A549 (cell line): ENCODE measurements at regions not wholly inside any gene's neighbourhood (a gene's known extent, or its start where the extent isn't known, plus 50 kb on each side); places are given as distances from the start of the nearest gene placed in this dataset.

Source experiments
- ATAC-seq, 2 experiments: fragments of 200-7000 bp in 1 of 2; fragments of >200 bp in 1 of 2; cut with Nextera tagmentation in 1 of 2; cut with Tn5 transposase in 1 of 2; 3 replicates each; pipeline versions ENCODE4 v1.8.0 to v1.9.1; 2018 to 2020; ENCODE audit warnings: mild to moderate bottlenecking in 1 of 2, moderate library complexity in 1 of 2
- CTCF ChIA-PET: fragments of 300-600 bp; sonication (Branson Sonifier 250); formaldehyde crosslinking; extraction: SDS; loops from one replicate; lab custom pipeline; 2021; ENCODE audit warnings: antibody characterized with exemption, inconsistent platforms; lab: Yijun Ruan, JAX
- POLR2A ChIA-PET: fragments of 350-600 bp; formaldehyde crosslinking; extraction: SDS; loops from one replicate; lab custom pipeline; 2021; ENCODE audit warnings: antibody characterized with exemption, inconsistent platforms; lab: Yijun Ruan, JAX
- DNase-seq, 2 experiments: peaks; one replicate each; pipeline versions ENCODE4 v3.0.0 to v3.0.0-alpha.2; 2011 to 2016; ENCODE audit warnings: low read depth in 1 of 2, low spot score in 1 of 2
- FAIRE-seq: peaks from 2 replicates; lab custom pipeline; 2011; peaks lifted over from hg19 to GRCh38; lab: Jason Lieb, UNC
- H3K27ac ChIP-seq, 2 experiments: fragments of >200 bp; sonication (Bioruptor Twin); formaldehyde crosslinking; 3 replicates each; pipeline ENCODE4 v1.5.1; 2016 to 2017
- H3K4me1 ChIP-seq: fragments of >200 bp; sonication (Bioruptor Twin); formaldehyde crosslinking; 3 replicates; pipeline ENCODE4 v1.6.1; 2016
- H3K4me2 ChIP-seq: fragments of >200 bp; sonication (Bioruptor Twin); formaldehyde crosslinking; 3 replicates; pipeline ENCODE4 v1.6.1; 2016
- H3K4me3 ChIP-seq: fragments of >200 bp; sonication (Bioruptor Twin); formaldehyde crosslinking; 3 replicates; pipeline ENCODE4 v1.5.1; 2016
- H3K9me3 ChIP-seq: fragments of >200 bp; sonication (Bioruptor Twin); formaldehyde crosslinking; 3 replicates; pipeline ENCODE4 v1.6.1; 2016
- BCL3 ChIP-seq: fragments of >200 bp; sonication (Bioruptor Twin); formaldehyde crosslinking; IDR thresholded peaks from 3 replicates; pipeline ENCODE4 v1.6.1; 2016
- CBX2 ChIP-seq: fragments of 200-600 bp; sonication (generic); IDR thresholded peaks from 2 replicates; pipeline ENCODE4 v1.6.1; 2016; ENCODE audit warnings: low read depth, mild to moderate bottlenecking, borderline replicate concordance
- CBX8 ChIP-seq: fragments of 200-600 bp; sonication (generic); IDR thresholded peaks from 2 replicates; pipeline ENCODE4 v1.6.1; 2016
- CEBPB ChIP-seq, 2 experiments: fragments of >200 bp in 1 of 2; sonication (Bioruptor Twin) in 1 of 2; formaldehyde crosslinking in 1 of 2; IDR thresholded peaks; 2 replicates each; pipeline ENCODE4 v1.6.1; 2012 to 2016
- EHF ChIP-seq: fragments of 250-450 bp; sonication (Bioruptor Pico); IDR thresholded peaks from 2 replicates; pipeline ENCODE4 v1.5.0; 2020; ENCODE audit warnings: mild to moderate bottlenecking
- EHMT2 ChIP-seq: fragments of 200-600 bp; sonication (generic); IDR thresholded peaks from 2 replicates; pipeline ENCODE4 v1.6.1; 2016; ENCODE audit warnings: antibody characterized with exemption, low read depth, mild to moderate bottlenecking, moderate library complexity
- EP300 ChIP-seq, 2 experiments: fragments of >200 bp; sonication (Bioruptor Twin); formaldehyde crosslinking; IDR thresholded peaks; 2 replicates in 1 of 2; 3 replicates in 1 of 2; pipeline ENCODE4 v1.6.1; 2016 to 2017
- FOSB ChIP-seq: fragments of 250-450 bp; sonication (Bioruptor Pico); IDR thresholded peaks from 2 replicates; pipeline ENCODE4 v1.5.0; 2020; ENCODE audit warnings: mild to moderate bottlenecking, moderate library complexity
- HOXB5 ChIP-seq: fragments of 250-450 bp; sonication (Bioruptor Pico); IDR thresholded peaks from 2 replicates; pipeline ENCODE4 v1.5.0; 2020; ENCODE audit warnings: mild to moderate bottlenecking, moderate library complexity
- JUN ChIP-seq, 2 experiments: fragments of >200 bp; sonication (Bioruptor Twin); formaldehyde crosslinking; IDR thresholded peaks; 2 replicates in 1 of 2; 3 replicates in 1 of 2; pipeline ENCODE4 v1.6.1; 2016 to 2017
- KDM5A ChIP-seq: fragments of 200-600 bp; sonication (generic); IDR thresholded peaks from 2 replicates; pipeline ENCODE4 v1.6.1; 2016; ENCODE audit warnings: antibody characterized with exemption, mild to moderate bottlenecking
- MAX ChIP-seq: IDR thresholded peaks from 2 replicates; pipeline ENCODE4 v1.6.1; 2012
- NFE2L2 ChIP-seq: fragments of 150-350 bp; conservative IDR thresholded peaks from 2 replicates; pipeline ENCODE4 v1.6.1; 2014; ENCODE audit warnings: low read length
- NPAS2 ChIP-seq: fragments of 250-450 bp; sonication (Bioruptor Pico); IDR thresholded peaks from 2 replicates; pipeline ENCODE4 v1.8.0; 2022; ENCODE audit warnings: mild to moderate bottlenecking, moderate library complexity, borderline replicate concordance
- NR3C1 ChIP-seq: fragments of >200 bp; sonication (Bioruptor Twin); formaldehyde crosslinking; IDR thresholded peaks from 3 replicates; pipeline ENCODE4 v1.6.1; 2017
- RFX5 ChIP-seq: fragments of 450-650 bp; IDR thresholded peaks from 2 replicates; pipeline ENCODE4 v1.7.1; 2014; ENCODE audit warnings: antibody characterized with exemption, mild to moderate bottlenecking, moderate library complexity
- RNF2 ChIP-seq: fragments of 200-600 bp; sonication (generic); IDR thresholded peaks from 2 replicates; pipeline ENCODE4 v1.6.1; 2016; ENCODE audit warnings: low read depth, mild to moderate bottlenecking, antibody characterized with exemption, moderate library complexity, borderline replicate concordance
- TP53 ChIP-seq: fragments of 250-450 bp; sonication (Bioruptor Pico); IDR thresholded peaks from 2 replicates; pipeline ENCODE4 v1.5.0; 2021; ENCODE audit warnings: mild to moderate bottlenecking, moderate library complexity
- WGBS: methylation state at CpG from one replicate; pipeline ENCODE4 v1.1.6; 2017; ENCODE audit errors: missing lambda C conversion rate; 5-methylcytosine and 5-hydroxymethylcytosine counted together
- TF ChIP-seq, protein P1 (sequence below): fragments of 150-350 bp; IDR thresholded peaks from 2 replicates; pipeline ENCODE4 v1.6.1; 2014; ENCODE audit warnings: low read depth, mild to moderate bottlenecking, low read length
- TF ChIP-seq, protein P2 (sequence below): fragments of 200-600 bp; sonication (generic); IDR thresholded peaks from 2 replicates; pipeline ENCODE4 v1.6.1; 2016; ENCODE audit warnings: antibody characterized with exemption, mild to moderate bottlenecking, moderate library complexity
- TF ChIP-seq, protein P3 (sequence below): IDR thresholded peaks from 2 replicates; pipeline ENCODE4 v1.6.1; 2012

GRCh38 chr2:10242451-10242850, 60.3 kb upstream of the HPCAL1 start:
- no peaks in the 10 kb centered on the region for H3K9me3 ChIP-seq
- DNase-seq, result no peak
- no peak overlapping the region for H3K4me2 ChIP-seq
- no peak for FAIRE-seq
- no peaks in the 10 kb centered on the region for H3K4me1 ChIP-seq
- TF ChIP-seq, protein P1, sequence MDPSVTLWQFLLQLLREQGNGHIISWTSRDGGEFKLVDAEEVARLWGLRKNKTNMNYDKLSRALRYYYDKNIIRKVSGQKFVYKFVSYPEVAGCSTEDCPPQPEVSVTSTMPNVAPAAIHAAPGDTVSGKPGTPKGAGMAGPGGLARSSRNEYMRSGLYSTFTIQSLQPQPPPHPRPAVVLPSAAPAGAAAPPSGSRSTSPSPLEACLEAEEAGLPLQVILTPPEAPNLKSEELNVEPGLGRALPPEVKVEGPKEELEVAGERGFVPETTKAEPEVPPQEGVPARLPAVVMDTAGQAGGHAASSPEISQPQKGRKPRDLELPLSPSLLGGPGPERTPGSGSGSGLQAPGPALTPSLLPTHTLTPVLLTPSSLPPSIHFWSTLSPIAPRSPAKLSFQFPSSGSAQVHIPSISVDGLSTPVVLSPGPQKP, result no peak
- no peak for TF ChIP-seq EHMT2
- no peak for TF ChIP-seq EP300 (IDR thresholded peaks at IDR 0.05)
- TF ChIP-seq CEBPB (IDR thresholded peaks at IDR 0.05), result no peak
- TF ChIP-seq RNF2, result no peak
- no peak for TF ChIP-seq CBX8
- TF ChIP-seq, protein P2, sequence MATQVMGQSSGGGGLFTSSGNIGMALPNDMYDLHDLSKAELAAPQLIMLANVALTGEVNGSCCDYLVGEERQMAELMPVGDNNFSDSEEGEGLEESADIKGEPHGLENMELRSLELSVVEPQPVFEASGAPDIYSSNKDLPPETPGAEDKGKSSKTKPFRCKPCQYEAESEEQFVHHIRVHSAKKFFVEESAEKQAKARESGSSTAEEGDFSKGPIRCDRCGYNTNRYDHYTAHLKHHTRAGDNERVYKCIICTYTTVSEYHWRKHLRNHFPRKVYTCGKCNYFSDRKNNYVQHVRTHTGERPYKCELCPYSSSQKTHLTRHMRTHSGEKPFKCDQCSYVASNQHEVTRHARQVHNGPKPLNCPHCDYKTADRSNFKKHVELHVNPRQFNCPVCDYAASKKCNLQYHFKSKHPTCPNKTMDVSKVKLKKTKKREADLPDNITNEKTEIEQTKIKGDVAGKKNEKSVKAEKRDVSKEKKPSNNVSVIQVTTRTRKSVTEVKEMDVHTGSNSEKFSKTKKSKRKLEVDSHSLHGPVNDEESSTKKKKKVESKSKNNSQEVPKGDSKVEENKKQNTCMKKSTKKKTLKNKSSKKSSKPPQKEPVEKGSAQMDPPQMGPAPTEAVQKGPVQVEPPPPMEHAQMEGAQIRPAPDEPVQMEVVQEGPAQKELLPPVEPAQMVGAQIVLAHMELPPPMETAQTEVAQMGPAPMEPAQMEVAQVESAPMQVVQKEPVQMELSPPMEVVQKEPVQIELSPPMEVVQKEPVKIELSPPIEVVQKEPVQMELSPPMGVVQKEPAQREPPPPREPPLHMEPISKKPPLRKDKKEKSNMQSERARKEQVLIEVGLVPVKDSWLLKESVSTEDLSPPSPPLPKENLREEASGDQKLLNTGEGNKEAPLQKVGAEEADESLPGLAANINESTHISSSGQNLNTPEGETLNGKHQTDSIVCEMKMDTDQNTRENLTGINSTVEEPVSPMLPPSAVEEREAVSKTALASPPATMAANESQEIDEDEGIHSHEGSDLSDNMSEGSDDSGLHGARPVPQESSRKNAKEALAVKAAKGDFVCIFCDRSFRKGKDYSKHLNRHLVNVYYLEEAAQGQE, result no peak
- no peak for TF ChIP-seq NFE2L2
- no peak for TF ChIP-seq BCL3
- TF ChIP-seq NPAS2, result no peak
- no peak for TF ChIP-seq NR3C1
- TF ChIP-seq RFX5, result no peak
- TF ChIP-seq TP53 (CRISPR knock-in tag), result no peak
- TF ChIP-seq MAX, result no peak
- no peak for TF ChIP-seq CBX2
- ATAC-seq, result no peak
- no peak overlapping the region for H3K4me3 ChIP-seq
- H3K27ac ChIP-seq, result no peak overlapping the region
- WGBS, result 94% methylated on average over 13 of the region's 15 CpGs
- ChIA-PET POLR2A (no interaction called here), CTCF (interaction anchor here (1.2 to 2.3 kb wide), 4 partner anchors 13 to 193 kb away, joined by 3 to 7 read pairs (median 5); no protein-coding TSS in a partner anchor)

DNA sequence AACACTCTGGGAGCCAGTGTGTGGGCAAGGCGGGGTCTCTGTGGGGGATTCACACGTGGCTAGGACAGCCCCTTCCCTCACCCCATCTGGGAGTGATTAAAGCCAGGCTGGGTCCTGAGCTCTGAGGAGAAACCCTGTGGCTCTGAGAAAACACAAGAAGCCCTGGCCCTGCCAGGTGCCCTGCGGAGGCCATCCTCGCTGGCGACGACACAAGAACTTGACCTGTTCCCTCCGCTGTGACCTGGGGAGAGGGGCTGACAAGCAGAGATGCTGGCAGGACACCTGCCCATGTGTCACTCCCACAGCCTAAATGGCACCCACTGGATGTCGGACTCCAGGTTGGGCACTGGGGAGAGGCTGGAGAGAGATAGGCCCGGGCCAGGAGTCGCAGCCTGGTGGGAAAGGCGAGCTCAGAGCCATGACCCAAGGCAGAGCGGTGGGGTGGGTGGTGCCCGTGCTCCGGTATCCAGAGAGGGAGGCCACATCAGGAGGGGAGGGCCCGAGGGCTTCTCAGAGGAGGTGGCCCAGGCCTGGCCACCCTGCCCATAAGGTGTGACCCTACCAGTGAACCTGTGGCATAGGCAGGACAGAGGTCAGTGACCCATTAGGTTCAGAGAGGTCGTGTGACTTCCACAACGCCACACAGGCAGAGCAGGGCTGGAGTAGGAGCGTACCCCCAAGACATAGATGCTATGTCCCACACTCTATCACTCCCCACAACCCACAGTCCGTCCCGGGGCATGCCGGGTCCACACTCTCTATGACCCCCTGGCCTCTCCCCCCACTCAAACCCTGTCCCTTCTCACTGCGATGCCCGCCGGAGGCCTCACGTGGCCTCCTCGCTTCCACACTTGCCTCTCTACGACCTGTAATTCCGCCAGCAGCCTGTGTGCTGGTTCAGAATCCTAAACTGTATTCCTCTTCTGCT, 59.4 kb upstream of the HPCAL1 start:
- Histone ChIP-seq H3K4me1 (no peaks in the 10 kb centered on the region), H3K4me2 (no peak overlapping the region), H3K27ac (no peak overlapping the region), H3K4me3 (no peak overlapping the region), H3K9me3 (no peaks in the 10 kb centered on the region)
- 86% methylated on average over 26 of the region's 28 CpGs for WGBS
- POLR2A ChIA-PET, result interaction anchor here (0.5 kb wide), 1 partner anchor 23 kb away, joined by 3 read pairs; no protein-coding TSS in a partner anchor
- ATAC-seq (no peak; a peak in 2 of 6 replicates), DNase-seq (no peak), FAIRE-seq (no peak)
- CTCF ChIA-PET, result interaction anchor here (1.1 to 2.3 kb wide), 5 partner anchors 14 to 192 kb away, joined by 3 to 7 read pairs (median 4); no protein-coding TSS in a partner anchor
- TF ChIP-seq EHF (CRISPR knock-in tag) (no peak), FOSB (CRISPR knock-in tag) (no peak), JUN (IDR thresholded peaks at IDR 0.05) (no peak), KDM5A (no peak), CBX8 (no peak), HOXB5 (CRISPR knock-in tag) (no peak), EHMT2 (no peak), CEBPB (IDR thresholded peaks at IDR 0.05) (no peak)
- TF ChIP-seq, protein P3, sequence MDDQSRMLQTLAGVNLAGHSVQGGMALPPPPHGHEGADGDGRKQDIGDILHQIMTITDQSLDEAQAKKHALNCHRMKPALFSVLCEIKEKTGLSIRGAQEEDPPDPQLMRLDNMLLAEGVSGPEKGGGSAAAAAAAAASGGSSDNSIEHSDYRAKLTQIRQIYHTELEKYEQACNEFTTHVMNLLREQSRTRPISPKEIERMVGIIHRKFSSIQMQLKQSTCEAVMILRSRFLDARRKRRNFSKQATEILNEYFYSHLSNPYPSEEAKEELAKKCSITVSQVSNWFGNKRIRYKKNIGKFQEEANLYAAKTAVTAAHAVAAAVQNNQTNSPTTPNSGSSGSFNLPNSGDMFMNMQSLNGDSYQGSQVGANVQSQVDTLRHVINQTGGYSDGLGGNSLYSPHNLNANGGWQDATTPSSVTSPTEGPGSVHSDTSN, result no peak
